ENCODE measurements at regions not wholly inside any gene's neighbourhood (a gene's known extent, or its start where the extent isn't known, plus 50 kb on each side); places are given as distances from the start of the nearest gene placed in this dataset.

GRCh38 chr1:14301704-14302024 lies 296.8 kb upstream of the KAZN start:
- no peak for DNase-seq (ENCODE audit: low read depth in 2 of 2)

GRCh38 chr1:14302025-14302424 lies 296.5 kb upstream of the KAZN start:
- no peak for DNase-seq (ENCODE audit: low read depth in 2 of 2)

- DNase-seq (ENCODE audit: low read depth in 2 of 2) = no peak
These were observed 295.5 kb upstream of the KAZN start for GRCh38 chr1:14303011-14303410.

DNA sequence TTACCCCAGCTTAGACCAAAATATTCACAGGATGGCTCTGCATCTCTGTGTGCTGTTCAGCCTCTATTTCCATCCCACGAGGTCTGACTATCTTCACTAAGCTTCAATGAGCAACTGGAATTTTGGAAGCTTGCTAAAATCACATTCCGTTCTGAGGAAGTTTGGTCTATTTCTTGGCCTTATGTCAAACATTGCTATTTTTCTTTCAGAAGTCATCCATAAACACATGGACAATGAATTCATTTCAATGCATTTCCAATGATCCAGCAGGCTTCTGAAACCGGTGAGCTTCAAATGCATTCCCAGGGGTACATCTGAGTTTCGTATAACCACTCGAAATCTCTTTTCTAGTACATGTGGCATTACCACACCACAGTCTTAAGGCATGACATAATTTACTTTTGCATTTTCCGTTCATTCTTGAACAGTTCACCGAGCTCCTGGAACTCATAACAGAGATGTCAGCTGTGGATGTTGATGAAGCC lies 294.1 kb upstream of the KAZN start:
- no peak for DNase-seq (ENCODE audit: low read depth in 2 of 2)

GRCh38 chr1:14308460-14308859 lies 290.0 kb upstream of the KAZN start:
- no peak for DNase-seq (ENCODE audit: low read depth in 2 of 2)

- DNase-seq (ENCODE audit: low read depth in 2 of 2) = no peak
These were observed 288.5 kb upstream of the KAZN start for GRCh38 chr1:14309984-14310383.

- no peak for DNase-seq (ENCODE audit: low read depth in 2 of 2)
These were observed 288.0 kb upstream of the KAZN start for GRCh38 chr1:14310476-14310875.

- DNase-seq (ENCODE audit: low read depth in 2 of 2) = no peak
These were observed 284.6 kb upstream of the KAZN start for GRCh38 chr1:14313731-14314431.

DNA sequence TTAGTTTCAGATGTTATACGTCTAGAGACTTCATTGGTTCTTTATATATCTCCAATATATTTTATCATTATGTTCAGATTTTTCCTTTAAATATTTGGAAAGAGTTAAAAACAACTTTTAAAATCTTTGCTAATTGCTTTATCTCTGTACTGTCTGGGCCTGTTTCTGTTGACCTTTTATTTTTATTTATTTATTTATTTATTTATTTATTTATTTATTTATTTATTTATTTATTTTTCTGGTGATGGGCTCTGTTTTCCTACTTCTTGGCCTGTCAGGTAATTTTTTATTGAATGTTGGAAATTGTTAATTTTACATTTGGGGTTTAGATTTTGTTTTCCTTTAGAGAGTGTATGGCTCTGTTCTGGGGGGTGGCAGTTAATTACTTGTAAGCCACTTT lies 279.7 kb upstream of the KAZN start:
- no peak for DNase-seq (ENCODE audit: low read depth in 2 of 2)

DNA sequence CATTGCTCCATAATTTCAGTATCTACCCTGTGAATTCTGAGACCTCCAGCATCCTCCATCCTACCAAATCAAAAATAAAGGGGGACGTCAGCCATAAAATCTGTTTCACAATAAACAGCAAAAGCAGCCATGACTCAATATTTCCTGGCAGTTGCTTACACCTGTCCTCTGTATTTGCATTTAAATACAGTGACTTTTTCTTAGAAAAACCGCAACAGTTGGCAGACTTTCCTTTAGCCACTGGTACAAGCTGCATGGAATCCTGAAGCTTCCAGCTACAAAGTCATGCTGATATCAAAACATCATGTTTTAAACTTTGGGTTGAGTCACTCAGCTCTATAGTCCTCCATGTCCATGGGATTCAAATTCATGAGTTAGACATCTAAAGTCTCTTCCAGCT lies 278.0 kb upstream of the KAZN start:
- no peak for DNase-seq (ENCODE audit: low read depth in 2 of 2)

- DNase-seq (ENCODE audit: low read depth in 2 of 2) = no peak
These were observed 277.5 kb upstream of the KAZN start for GRCh38 chr1:14320986-14321385.

DNA sequence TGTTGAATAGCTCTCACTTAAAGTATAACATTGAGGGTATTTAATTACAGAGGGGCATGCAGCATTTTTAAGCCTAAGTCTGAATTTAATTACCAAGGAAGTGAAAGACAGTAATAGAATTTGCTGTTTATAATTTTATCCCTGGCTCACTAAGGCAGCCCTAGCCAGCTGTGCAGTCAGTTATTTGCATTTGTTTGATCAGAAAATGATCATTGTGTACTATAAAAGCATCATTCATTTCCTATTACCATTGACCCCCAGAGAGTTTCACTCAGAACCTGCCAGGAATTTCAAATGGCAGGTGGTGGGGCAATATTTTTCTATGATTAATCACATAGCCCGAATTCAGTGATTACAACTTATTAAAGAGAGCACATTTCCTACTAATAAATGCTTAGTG lies 277.1 kb upstream of the KAZN start:
- no peak for DNase-seq (ENCODE audit: low read depth in 2 of 2)

DNA sequence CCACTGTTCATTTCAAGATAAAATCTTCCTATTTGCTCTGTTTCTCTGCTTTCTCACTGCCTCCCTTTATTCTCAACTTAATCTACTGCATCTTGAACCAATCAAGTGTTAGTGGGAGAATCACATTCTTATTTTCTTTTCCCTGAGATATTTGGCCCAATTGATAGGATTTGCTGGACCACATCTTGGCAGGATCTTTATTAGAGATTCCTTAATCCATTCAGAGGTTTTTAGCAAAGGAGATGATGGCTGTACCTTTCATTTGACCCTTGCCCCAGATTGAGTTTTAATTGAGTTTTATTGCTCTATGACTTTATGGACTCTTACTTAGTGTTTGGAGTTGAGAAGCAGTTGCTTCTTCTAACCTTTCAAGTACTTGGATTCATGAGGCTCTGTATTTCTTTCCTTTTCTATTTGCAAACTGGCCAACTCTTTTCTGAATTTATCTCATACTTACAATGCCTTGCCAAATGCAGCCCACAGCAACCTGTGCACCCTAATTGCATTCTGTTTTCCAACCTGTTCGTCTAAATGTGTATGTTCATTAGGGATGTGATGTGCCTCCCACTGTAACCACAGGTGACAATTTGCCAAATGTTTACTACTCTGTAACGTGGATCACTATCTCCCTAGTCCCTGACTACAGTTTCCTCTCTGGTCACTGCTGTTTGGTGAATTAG lies 274.8 kb upstream of the KAZN start:
- DNase-seq (ENCODE audit: low read depth in 2 of 2) = no peak

GRCh38 chr1:14324248-14324630 lies 274.2 kb upstream of the KAZN start:
- no peak for DNase-seq (ENCODE audit: low read depth in 2 of 2)

- no peak for DNase-seq (ENCODE audit: low read depth in 2 of 2)
These were observed 271.6 kb upstream of the KAZN start for GRCh38 chr1:14326857-14327256.

- DNase-seq (ENCODE audit: low read depth in 2 of 2) = no peak
These were observed 269.8 kb upstream of the KAZN start for GRCh38 chr1:14328685-14329084.

- no peak for DNase-seq (ENCODE audit: low read depth in 2 of 2)
These were observed 266.3 kb upstream of the KAZN start for GRCh38 chr1:14332158-14332557.

DNA sequence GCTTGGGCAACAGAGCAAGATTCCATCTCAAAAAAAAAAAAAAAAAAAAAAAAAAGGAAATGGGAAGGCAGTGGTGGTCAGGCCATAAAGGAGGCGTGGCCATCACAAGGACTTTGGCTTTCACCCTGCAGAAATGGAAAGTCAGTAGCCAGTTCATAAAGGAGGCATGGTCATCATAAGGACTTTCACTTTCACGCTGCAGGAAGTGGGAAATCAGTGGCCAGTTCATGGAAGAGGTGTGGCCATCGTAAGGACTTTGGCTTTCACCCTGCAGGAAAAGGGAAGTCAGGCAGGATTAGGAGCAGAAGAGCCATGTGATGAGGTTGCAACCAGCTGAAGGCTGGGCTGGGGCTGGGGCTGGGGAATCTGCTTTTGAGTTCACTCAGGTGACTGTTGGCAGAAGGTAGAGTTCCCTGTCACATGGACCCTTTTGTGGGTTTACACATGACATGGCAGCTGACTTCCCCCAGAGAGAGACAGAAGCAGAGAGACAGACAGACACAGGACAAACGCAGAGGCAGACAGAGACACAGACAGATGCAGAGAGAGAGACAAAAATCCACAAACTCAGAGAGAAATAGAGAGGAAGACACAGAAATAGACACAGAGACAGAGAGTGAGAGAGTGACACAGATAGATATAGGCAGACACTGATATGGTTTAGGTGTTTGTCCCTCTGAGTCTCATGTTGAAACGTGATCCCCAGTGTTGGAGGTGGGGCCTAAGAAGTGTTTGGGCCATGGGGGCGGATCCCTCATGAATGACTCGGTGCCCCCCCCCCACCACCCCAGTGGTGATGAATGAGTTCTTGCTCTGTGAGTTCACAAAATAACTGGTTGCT lies 263.9 kb upstream of the KAZN start:
- no peak for DNase-seq (ENCODE audit: low read depth in 2 of 2)

DNA sequence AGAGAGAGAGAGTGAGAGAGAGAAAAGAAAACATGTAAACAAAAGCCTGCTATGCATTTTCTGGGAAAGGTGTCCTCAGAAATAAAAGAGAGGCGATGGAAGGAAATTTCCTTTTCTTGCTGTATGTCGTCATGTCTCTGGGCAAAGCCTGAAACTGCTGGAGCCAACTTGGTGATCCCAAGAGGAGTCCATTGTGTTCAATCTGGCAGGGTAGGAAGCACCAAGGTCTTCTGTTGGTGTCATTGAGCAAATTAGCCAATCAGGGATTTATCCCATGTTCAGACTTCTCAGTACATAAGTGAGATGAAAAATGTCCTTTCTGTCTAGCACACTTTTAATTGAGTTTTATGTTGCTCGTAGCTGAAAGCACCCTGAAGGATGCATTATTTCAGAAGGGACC lies 260.0 kb upstream of the KAZN start:
- DNase-seq (ENCODE audit: low read depth in 2 of 2) = no peak

DNA sequence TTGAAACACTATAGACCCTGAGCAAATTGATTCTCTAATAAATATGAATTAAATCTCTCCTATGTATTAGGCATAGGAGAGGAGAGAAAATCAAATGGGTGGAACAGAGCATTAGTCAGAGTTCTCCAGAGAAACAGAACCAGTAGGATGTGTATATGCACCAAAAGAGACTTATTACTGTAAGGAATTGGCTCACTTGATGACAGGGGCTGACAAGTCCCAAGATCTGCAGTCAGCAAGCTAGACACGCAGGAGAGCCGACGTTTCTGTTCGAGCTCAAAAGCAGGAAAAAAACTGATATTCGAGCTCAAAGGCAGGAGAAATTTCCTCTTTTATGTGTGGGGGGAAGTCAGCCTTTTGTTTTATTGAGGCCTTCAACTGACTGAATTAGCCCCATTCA lies 259.2 kb upstream of the KAZN start:
- DNase-seq (ENCODE audit: low read depth in 2 of 2) = no peak

DNA sequence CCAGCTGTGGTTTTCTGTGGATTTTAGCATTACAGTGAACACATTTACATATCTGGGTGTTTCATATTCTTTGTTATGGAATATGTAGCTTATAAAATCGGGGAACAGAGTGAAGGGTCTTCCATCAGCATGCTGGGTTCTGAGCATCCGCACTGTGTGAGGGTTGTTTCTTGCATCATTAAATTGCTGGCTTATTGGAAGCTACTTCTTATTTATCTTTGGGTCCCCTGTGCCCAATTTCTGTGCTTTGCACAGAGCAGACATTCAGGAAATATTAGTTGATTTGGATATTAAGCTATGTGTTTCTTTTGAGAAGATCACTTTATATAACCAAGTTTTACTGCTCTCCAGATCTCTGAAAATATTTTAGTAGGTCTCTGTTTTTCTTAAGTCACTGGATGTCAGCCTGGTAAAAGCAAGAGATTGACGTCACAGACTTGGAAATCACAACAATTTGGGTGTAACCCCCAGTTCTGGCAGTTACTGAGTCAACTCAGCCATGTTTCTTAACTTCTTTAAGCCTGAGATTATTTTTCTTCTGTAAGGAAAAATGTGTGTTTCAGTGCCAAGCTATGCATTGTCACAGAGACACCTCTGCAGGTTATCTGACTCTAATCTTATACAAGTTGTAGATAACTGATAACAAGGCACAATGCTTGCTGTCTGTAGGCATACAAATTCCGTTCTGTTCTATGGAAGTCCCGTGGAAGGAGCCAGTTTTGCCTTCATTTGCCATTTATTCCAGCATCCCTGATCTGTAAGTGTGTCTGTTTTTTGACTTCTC lies 258.3 kb upstream of the KAZN start:
- no peak for DNase-seq (ENCODE audit: low read depth in 2 of 2)

DNA sequence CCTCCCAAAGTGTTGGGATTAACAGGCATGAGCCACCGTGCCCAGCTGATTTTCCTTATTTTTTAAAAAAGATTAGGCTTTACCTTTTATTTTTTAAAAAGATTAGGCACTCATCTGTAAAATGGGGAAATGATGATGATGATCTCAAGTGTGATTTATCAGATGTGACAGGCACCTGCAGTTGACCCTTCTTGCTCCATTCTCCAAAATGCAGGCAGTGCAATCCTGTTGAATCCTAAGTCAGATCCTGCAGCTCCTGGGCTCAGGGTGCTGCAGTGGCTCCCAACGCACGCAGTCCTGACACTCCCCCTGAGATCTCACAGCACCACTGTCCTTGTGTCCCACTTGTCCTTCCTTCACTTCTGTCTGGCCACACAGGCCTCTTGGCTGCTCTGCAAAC lies 257.3 kb upstream of the KAZN start:
- no peak for DNase-seq (ENCODE audit: low read depth in 2 of 2)
